ENCODE measurements at regions not wholly inside any gene's neighbourhood (a gene's known extent, or its start where the extent isn't known, plus 50 kb on each side); places are given as distances from the start of the nearest gene placed in this dataset.

GRCh38 chr5:160169326-160169725 lies 50.1 kb upstream of the PWWP2A start:
- TF ChIP-seq CTCF (IDR thresholded peaks at IDR 0.05) (no peak), EP300 (IDR thresholded peaks at IDR 0.05) (no peak)
